ENCODE measurements at regions not wholly inside any gene's neighbourhood (a gene's known extent, or its start where the extent isn't known, plus 50 kb on each side); places are given as distances from the start of the nearest gene placed in this dataset.
A peak's percentile ranks its signal among the peaks of the same experiment; 100 is the strongest.

DNA sequence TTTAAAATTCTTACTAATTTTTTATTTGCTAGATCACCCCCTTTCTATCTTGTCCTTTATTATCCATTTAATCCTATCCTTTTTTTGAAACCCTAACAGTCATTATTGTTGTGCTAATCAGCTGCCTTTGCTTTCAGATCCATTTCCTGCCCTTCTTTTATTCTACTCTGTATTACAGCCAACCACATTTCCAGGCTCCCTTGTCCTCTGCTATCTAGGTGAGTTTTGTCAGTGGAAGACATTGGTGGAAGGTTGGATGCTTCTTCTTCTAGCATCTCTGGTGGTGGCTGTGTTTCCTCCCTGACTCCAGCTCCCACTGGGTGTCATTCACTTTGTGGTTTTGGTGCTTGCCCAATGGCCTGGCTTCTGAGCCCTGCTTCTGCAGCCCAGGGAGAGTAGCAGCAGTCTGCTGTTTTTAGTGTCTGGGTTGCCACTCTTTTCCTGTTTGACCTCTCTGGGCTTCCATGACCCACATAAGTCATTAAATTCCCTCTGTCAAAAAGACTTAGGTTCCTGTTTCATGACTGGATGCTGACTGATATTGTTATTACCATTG, 225.2 kb upstream of the PGRMC2 start:
- no peak for DNase-seq (ENCODE audit: low read depth in 4 of 4, low spot score in 3 of 4)

- DNase-seq (ENCODE audit: low read depth in 4 of 4, low spot score in 3 of 4): no peak
Measured at GRCh38 chr4:128512161-128512560, 224.5 kb upstream of the PGRMC2 start.

DNA sequence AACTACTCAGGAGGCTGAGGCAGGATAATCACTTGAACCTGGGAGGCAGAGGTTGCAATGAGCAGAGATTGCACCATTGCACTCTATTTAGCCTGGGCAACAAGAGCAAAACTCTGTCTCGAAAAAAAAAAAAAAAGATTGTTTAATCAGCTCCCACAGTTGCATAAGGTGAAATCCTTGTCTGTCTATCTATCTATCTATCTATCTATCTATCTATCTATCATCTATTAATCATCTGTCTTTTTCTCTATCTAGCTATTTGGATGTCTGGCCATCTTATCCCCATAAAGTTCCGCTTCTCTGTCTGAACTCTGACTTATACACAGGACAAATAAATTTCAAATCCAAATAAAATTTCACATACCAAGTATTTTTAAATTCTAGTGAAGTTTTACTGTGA, 223.2 kb upstream of the PGRMC2 start:
- DNase-seq (ENCODE audit: low read depth in 4 of 4, low spot score in 3 of 4): no peak

GRCh38 chr4:128502818-128503527, 215.4 kb upstream of the PGRMC2 start:
- no peak for DNase-seq (ENCODE audit: low read depth in 4 of 4, low spot score in 3 of 4)

- DNase-seq (ENCODE audit: low read depth in 4 of 4, low spot score in 3 of 4): no peak
Measured at GRCh38 chr4:128501239-128501638, 213.6 kb upstream of the PGRMC2 start.

GRCh38 chr4:128488055-128488705, 200.6 kb upstream of the PGRMC2 start:
- DNase-seq (ENCODE audit: low read depth in 4 of 4, low spot score in 3 of 4): no peak

GRCh38 chr4:128484896-128485295, 197.3 kb upstream of the PGRMC2 start:
- DNase-seq (ENCODE audit: low read depth in 4 of 4, low spot score in 3 of 4): no peak

DNA sequence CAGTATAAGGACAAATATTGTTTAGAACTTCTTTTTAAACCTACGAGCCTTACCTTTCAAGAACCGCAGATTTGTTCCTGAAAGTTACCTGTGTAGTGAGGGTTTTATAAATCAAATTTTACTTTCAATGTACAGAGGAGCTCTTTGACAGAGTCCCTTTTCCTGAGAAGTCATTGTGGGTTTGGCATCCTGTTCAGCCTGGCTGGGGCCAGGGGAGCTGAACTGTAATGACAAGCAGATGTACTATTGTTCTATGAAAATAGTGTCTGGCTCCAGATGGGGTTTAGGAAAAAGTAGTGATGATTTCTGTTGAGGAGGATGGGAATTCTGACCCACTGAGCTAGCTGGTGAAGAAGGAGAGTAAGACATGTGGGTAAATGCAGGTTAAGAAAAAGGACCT, 196.2 kb upstream of the PGRMC2 start:
- no peak for DNase-seq (ENCODE audit: low read depth in 4 of 4, low spot score in 3 of 4)

- no peak for DNase-seq (ENCODE audit: low read depth in 4 of 4, low spot score in 3 of 4)
Measured at GRCh38 chr4:128483041-128483440, 195.4 kb upstream of the PGRMC2 start.

DNA sequence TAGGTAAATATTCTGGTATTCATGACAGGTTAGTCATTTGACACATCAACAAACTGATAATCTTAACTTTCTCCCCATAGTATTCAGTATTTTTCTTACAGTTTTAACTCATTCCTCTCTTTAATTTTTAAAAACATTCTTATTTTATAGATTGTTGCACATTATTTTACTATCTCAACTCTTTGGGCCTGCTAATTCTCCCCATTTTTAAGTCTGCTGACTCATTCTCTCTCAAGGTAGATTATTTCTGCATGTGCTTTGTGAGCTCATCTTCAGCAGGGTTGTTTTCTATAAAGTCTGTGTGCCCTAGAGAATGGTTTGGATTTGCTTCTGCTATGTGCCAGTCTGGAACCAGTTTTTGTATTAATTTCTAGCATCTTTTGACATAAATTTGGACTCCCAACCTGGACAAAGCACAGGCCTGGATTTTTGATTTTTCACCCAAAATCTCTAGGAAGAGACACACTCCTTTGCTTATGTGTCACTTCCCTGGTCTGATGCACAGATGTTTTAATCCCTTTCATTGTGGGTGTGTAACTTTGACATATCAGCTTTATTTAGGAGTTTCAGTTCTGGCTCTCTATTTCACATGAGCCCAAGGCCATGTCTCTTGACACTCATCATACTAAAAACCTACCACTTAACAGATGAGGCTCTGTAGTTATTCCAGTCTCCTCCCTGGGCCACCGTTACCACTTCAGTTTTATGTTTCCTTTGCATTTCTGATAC, 194.3 kb upstream of the PGRMC2 start:
- no peak for DNase-seq (ENCODE audit: low read depth in 4 of 4, low spot score in 3 of 4)

DNA sequence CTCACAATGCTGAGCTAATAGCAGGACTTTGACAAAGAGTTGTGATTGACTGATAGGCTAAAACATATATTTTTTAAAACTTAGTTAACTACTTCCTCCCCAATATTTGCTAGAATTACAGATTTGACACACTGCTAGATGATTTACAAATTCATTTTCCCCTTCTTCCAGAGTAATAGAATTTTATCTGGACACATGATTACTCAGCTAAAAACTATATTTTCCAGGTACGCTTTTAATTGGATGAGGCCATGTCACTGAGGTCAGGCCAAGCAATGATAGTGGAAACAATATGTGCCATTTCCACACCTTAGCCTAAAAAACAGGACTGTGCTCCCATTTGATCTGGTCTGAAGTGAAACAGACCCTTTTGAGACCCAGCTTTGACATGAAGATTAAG, 193.3 kb upstream of the PGRMC2 start:
- DNase-seq (ENCODE audit: low read depth in 4 of 4, low spot score in 3 of 4): no peak

DNA sequence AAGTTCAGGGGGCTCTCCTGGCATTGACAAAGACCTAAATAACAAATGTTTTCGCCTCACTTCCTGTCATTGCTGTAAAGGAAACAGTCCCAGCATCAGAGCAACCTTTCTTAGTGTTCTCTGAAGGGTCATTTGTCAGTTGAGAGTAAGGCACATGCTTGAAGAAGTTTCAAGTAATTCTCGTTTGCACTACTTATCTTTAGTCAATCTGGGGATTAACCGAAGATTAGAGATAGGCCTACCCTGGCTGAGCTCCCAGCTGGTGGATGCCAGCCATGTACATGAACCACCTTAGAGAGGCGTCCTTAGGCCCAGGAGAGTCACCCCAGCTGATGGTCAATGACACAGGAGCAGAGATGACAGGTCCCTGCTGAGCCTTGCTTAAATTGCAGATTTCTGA, 189.9 kb upstream of the PGRMC2 start:
- DNase-seq (ENCODE audit: low read depth in 4 of 4, low spot score in 3 of 4): no peak

DNA sequence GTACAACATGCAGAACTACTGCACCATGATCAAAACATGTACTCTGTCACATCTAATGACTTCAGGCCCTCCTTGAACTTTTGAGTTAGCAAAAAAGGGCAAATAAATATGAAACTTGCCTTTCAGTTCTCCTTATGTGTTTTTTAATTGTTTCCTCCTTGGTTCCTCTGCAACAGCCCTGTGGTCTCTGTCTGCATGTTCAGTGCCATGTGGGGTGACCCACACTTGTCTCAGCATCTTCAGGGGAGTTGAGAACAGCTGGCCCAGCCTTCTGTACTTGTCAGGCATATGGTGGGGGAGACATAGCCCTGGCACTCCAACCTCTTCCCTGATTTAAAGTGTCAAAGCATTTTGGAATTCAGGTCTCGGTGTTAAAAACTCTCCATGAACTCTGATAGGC, 188.0 kb upstream of the PGRMC2 start:
- DNase-seq (ENCODE audit: low read depth in 4 of 4, low spot score in 3 of 4): no peak

DNA sequence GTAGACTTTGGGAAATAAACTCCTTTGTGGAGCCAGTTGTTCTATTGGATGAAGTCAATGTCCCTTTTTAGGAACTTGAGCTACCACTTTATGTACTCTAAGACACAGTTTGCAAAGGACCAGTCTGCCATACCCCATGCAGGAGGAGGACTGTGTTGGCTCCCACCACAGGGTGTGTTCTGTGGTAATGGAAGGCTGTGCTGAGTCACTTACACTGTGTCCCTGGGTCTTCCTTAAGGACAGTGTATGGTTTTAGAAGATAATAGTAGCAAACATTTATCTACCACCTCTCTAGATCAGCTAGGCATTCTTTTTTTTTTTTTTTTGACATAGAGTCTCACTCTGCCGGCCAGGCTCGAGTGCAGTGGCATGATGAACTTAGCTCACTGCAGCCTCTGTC, 184.0 kb upstream of the PGRMC2 start:
- no peak for DNase-seq (ENCODE audit: low read depth in 4 of 4, low spot score in 3 of 4)

DNA sequence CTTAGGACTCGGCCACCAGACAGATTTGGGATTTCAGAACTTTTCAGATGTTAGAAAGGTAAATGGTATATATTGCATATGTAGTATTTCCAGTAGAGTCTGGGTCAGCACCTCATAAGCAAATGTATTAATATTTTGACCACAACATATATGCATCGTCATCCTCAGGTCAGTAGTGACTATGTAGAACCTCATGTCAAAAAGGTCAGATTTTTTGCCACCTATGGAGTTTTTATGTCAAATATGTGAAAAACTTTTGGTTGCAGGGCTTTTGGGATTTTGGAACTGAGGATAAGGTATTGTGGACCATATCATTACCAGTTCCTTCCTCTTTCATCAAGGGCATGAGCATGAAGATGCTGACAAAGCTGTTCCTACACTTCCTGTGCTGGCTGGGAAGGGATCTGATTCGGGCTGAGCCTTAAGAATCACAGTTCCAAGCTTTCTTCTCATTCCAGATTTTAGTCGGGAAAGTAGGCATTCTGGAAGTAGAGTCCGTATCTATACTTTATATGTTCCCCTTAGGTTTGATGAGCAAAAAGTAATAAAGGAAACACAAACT, 183.0 kb upstream of the PGRMC2 start:
- no peak for DNase-seq (ENCODE audit: low read depth in 4 of 4, low spot score in 3 of 4)

GRCh38 chr4:128468123-128468989, 180.7 kb upstream of the PGRMC2 start:
- DNase-seq (ENCODE audit: low read depth in 4 of 4, low spot score in 3 of 4): peak in 1 of 4 donors; percentile 17

- DNase-seq (ENCODE audit: low read depth in 4 of 4, low spot score in 3 of 4): no peak
Measured at GRCh38 chr4:128465523-128465922, 177.9 kb upstream of the PGRMC2 start.

DNA sequence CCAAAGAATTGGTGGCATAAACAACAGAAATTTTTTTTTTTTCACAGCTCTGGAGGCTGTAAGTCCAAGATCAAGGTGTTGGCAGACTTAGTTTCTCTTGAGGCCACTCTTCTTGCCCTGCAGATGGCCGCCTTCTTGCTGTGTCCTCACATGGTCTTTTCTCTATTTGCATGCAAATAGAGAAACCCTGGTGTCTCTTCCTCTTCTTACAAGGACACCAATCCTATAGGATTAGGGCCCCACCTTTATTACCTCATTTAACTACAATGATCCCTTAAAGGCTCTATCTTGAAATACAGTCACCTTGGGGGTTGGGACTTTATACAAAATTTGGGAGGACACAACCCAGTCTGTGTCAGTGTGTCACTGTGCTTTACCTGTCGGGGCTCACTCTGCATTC, 175.4 kb upstream of the PGRMC2 start:
- DNase-seq (ENCODE audit: low read depth in 4 of 4, low spot score in 3 of 4): no peak

DNA sequence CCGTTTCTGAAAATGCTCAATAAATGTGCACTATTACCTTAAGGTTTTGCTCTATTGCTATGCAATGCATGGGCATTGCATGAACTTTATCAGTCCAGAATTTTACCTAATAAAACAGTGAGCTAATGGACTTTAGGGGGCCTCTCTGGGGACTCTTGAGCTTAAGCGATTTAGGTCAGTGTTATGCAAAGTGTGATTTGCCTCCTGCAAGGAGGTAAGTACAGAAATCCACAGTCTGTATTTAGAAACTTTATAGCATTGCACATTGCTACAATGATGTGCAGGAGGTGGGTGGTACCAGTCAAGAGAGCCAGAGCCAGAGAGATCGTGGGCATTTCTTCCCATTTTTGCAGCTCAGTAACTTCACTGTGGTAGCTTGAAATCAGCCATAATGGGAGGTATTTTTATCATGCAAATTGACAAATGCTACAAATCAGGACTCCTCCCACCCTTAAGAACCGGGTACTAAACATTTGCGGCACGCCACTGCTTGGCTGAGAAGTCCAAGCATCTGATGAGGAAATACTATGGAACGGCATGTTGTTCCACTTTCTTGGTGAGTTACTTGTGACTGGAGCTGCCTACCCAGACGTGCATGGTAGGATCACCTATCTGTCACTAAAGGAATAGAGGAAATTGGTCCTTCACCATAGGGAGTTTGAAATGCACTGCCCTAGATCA, 174.6 kb upstream of the PGRMC2 start:
- DNase-seq (ENCODE audit: low read depth in 4 of 4, low spot score in 3 of 4): no peak

All from left renal pelvis (tissue), 4 donors.